Thyroid gland (tissue), 4 donors: ENCODE measurements at regions not wholly inside any gene's neighbourhood (a gene's known extent, or its start where the extent isn't known, plus 50 kb on each side); places are given as distances from the start of the nearest gene placed in this dataset.

Experiments
- DNase-seq, 2 donors: peaks; one replicate each; pipeline ENCODE4 v3.0.0-alpha.2; 2019
- H3K27ac ChIP-seq, 3 donors: fragments of 200-600 bp; sonication (generic); 1 replicate in 2 of 3; 2 replicates in 1 of 3; pipeline ENCODE4 v1.5.1; 2016 to 2019; ENCODE audit warnings: mild to moderate bottlenecking in 1 of 3, moderate library complexity in 1 of 3
- H3K27me3 ChIP-seq: fragments of 200-600 bp; sonication (generic); one replicate; pipeline ENCODE4 v1.5.1; 2019
- H3K36me3 ChIP-seq, 2 donors: fragments of 200-600 bp; sonication (generic); one replicate each; pipeline ENCODE4 v1.5.1; 2016 to 2019
- H3K4me1 ChIP-seq, 2 donors: fragments of 200-600 bp; sonication (generic); one replicate each; pipeline ENCODE4 v1.5.1; 2017 to 2019
- H3K4me3 ChIP-seq, 3 donors: fragments of 200-600 bp; sonication (generic); replicated peaks in 1 of 3; 1 replicate in 2 of 3; 2 replicates in 1 of 3; pipeline ENCODE4 v1.5.1; 2016; ENCODE audit warnings: mild to moderate bottlenecking in 1 of 3
- H3K9me3 ChIP-seq: fragments of 200-600 bp; sonication (generic); one replicate; pipeline ENCODE4 v1.5.1; 2017
- POLR2A ChIP-seq, 2 donors: fragments of 450-650 bp; IDR thresholded peaks; one replicate each; pipeline ENCODE4 v1.6.1; 2017; ENCODE audit warnings: antibody characterized with exemption in 2 of 2, mild to moderate bottlenecking in 2 of 2, moderate library complexity in 1 of 2
- WGBS, 2 donors: methylation state at CpG; one replicate each; pipeline ENCODE4 v1.1.5; 2017; 5-methylcytosine and 5-hydroxymethylcytosine counted together
- intact Hi-C: fragments of 100-400 bp; cut with DNase I; formaldehyde crosslinking; loops from one replicate; pipeline ENCODE4 v1.15.1; 2023
- TF ChIP-seq, protein P1 (sequence below), 6 experiments: fragments of 200-600 bp in 3 of 6; fragments of 450-650 bp in 3 of 6; sonication (generic) in 3 of 6; IDR thresholded peaks; one replicate each; pipeline ENCODE4 v1.5.1; 2016 to 2019; ENCODE audit warnings: antibody characterized with exemption in 6 of 6, mild to moderate bottlenecking in 2 of 6, inconsistent platforms in 1 of 6, moderate library complexity in 1 of 6

DNA sequence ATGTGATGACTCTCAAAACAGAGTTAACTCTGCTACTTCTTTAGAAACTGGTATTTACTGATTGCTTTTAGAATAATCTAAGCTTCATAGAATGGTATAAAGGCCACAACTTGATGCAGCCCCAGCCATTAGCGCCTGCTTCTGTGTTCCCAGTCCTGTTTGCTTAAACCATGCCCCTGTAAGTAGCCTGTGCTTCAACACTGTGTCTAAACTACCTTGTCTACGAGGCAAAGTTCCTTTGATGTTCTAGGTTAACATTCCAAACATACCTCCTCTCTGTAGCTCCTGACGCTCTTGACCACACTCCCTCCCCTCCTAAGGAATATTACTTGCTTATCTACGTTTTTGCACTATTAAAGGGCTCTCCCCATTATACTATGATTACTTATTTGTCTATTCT is 352.5 kb upstream of the ADGRL3 start:
- no peaks in the 10 kb centered on the region for H3K9me3 ChIP-seq
- WGBS, 2 donors: 30 to 45% methylated on average over 4 of the region's 4 CpGs

DNA sequence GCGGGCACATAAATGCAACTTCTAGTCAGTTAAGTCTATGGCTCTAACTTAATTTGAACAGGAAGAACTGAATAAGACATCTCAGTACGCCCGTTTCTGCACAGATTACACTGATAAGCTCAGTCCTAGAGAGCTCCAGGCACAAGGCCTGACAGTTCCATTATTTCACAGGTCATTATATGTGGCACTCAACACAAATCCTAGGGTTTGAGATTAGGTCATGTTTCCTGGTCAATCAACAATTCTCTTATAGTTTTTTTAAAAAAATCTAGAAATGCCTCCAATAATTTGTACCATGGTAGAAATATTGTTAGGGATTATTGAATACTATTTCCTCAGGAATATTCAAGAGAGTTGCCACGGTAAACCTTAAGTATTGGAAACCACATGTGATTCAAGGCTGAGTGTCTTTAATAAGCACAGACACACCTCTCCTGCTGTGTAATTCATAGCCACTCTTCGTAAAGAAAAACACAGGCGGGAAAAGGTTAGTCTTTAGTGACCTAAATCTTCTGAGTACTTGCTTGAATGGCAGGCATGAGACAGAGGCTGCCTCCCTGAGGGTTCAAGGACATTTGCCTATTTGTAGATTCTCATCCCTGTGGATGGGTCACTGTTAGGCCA is 342.9 kb upstream of the ADGRL3 start:
- Histone ChIP-seq H3K9me3 (no peaks in the 10 kb centered on the region), H3K27ac (no peak overlapping the region), H3K27me3 (no peaks in the 10 kb centered on the region), H3K4me3 (no peak overlapping the region), H3K36me3 (no peaks in the 10 kb centered on the region), H3K4me1 (no peaks in the 10 kb centered on the region)
- no peak for DNase-seq
- TF ChIP-seq POLR2A (IDR thresholded peaks at IDR 0.05): no peak
- TF ChIP-seq, protein P1, sequence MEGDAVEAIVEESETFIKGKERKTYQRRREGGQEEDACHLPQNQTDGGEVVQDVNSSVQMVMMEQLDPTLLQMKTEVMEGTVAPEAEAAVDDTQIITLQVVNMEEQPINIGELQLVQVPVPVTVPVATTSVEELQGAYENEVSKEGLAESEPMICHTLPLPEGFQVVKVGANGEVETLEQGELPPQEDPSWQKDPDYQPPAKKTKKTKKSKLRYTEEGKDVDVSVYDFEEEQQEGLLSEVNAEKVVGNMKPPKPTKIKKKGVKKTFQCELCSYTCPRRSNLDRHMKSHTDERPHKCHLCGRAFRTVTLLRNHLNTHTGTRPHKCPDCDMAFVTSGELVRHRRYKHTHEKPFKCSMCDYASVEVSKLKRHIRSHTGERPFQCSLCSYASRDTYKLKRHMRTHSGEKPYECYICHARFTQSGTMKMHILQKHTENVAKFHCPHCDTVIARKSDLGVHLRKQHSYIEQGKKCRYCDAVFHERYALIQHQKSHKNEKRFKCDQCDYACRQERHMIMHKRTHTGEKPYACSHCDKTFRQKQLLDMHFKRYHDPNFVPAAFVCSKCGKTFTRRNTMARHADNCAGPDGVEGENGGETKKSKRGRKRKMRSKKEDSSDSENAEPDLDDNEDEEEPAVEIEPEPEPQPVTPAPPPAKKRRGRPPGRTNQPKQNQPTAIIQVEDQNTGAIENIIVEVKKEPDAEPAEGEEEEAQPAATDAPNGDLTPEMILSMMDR (IDR thresholded peaks at IDR 0.05): no peak
- intact Hi-C loops: no loop called here
- WGBS, 2 donors: 58 to 62% methylated on average over 6 of the region's 6 CpGs

More for the DNA sequence above, 352.5 kb upstream of the ADGRL3 start:
- TF ChIP-seq POLR2A (IDR thresholded peaks at IDR 0.05): no peak
- TF ChIP-seq, protein P1 (IDR thresholded peaks at IDR 0.05): no peak
- DNase-seq: no peak
- H3K4me3 ChIP-seq: no peak overlapping the region
- no peaks in the 10 kb centered on the region for H3K4me1 ChIP-seq
- no peaks in the 10 kb centered on the region for H3K36me3 ChIP-seq
- no peak overlapping the region for H3K27ac ChIP-seq
- intact Hi-C loops: no loop called here
- H3K27me3 ChIP-seq: no peaks in the 10 kb centered on the region

DNA sequence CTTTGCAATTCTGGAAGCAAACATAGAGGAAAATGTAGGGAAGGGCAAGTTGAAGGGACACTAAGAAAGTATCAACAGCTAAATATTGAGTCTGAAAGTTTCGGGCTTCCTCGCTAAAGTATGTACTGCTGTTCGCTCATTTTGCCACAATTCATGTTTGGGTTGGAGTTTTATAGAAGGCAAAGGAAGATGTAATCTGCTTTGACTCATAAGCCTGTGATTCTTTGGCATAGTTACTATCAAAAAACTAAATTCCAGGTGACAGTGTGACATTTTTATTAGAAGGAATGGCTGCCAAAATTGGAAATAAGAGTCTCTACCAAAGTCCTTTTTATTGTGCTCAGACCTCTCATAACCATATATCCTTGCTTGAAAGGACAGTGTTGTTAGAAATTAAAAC is 336.7 kb upstream of the ADGRL3 start:
- no peaks in the 10 kb centered on the region for H3K4me1 ChIP-seq
- no peak for DNase-seq
- no peaks in the 10 kb centered on the region for H3K27me3 ChIP-seq
- no peak for TF ChIP-seq POLR2A (IDR thresholded peaks at IDR 0.05)
- TF ChIP-seq, protein P1 (IDR thresholded peaks at IDR 0.05): no peak
- H3K27ac ChIP-seq: no peak overlapping the region
- no peaks in the 10 kb centered on the region for H3K36me3 ChIP-seq
- WGBS, 2 donors: 91 to 94% methylated on average over 3 of the region's 3 CpGs
- no peak overlapping the region for H3K4me3 ChIP-seq
- no peaks in the 10 kb centered on the region for H3K9me3 ChIP-seq
- intact Hi-C loops: no loop called here

DNA sequence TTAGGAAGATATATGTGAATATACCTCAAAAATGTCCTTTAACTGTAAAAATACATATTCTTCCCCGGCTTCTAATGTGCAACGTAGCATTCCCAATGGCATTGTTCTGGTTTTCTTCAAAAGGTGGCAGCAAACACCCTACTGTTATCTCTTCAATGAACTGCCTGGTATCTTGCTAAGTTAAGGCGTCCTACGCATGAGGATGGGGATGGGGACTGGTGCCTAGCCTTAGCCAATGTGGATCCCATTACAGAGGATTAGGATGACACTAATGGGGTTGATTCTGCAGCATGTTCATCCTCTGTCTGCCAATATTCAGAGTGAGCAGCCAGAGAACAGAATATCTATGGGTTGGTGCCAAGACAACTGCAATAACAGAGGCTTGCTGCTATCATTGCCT is 334.9 kb upstream of the ADGRL3 start:
- TF ChIP-seq POLR2A (IDR thresholded peaks at IDR 0.05): no peak
- TF ChIP-seq, protein P1 (IDR thresholded peaks at IDR 0.05): no peak
- Histone ChIP-seq H3K36me3 (no peaks in the 10 kb centered on the region), H3K27ac (no peak overlapping the region), H3K4me1 (no peaks in the 10 kb centered on the region), H3K4me3 (no peak overlapping the region), H3K27me3 (no peaks in the 10 kb centered on the region), H3K9me3 (no peaks in the 10 kb centered on the region)
- WGBS, 2 donors: 60 to 82% methylated on average over 4 of the region's 4 CpGs
- no peak for DNase-seq
- intact Hi-C loops: no loop called here

DNA sequence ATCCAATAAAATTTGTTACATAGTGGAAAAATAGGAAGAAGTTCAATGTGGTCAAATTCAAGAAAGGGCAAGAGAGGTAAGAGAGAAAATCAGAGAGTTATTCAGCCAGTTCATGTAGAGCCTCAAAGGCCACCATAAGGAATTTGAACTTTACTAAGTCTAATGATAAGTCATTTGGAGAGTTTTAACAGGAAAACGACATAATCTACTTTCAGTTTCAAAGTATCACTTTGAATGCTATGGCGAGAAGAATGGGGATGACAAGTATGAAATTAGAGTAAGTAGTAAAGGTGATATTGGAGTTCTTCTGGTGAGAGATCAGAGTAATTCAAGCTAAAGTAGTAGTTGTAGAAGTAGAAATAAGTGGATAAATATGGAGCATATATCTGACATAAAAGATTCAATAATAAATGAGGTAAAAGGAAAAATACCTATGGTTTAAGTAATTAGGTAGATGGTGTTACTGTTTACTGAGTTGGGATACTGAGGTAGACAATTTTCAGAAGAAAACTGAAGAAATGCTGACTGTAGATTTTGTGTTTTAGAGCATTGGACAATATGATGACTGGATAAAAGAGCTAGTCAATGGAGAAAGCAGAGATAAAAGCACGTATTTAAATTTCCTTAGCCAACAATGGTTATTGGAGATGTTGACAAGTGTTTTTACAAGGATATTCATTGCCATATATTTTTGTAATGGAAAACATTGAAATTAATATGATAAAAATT is 331.7 kb upstream of the ADGRL3 start:
- Histone ChIP-seq H3K36me3 (no peaks in the 10 kb centered on the region), H3K9me3 (no peaks in the 10 kb centered on the region), H3K27ac (no peak overlapping the region), H3K4me3 (no peak overlapping the region), H3K4me1 (no peaks in the 10 kb centered on the region), H3K27me3 (no peaks in the 10 kb centered on the region)
- TF ChIP-seq, protein P1 (IDR thresholded peaks at IDR 0.05): no peak
- TF ChIP-seq POLR2A (IDR thresholded peaks at IDR 0.05): no peak
- WGBS, 2 donors: 86 to 90% methylated on average over 3 of the region's 3 CpGs
- intact Hi-C loops: no loop called here
- no peak for DNase-seq
